NAMALWA (cell line): ENCODE measurements at regions not wholly inside any gene's neighbourhood (a gene's known extent, or its start where the extent isn't known, plus 50 kb on each side); places are given as distances from the start of the nearest gene placed in this dataset.
"Not testable (repeated sequence)": the region's sequence is repeated elsewhere in the genome, so short reads cannot be mapped to it uniquely, and the experiment has no call there.

Source experiments
- DNase-seq: peaks from one replicate; pipeline ENCODE4 v3.0.0-alpha.2; 2015; ENCODE audit warnings: low spot score

- no peak for DNase-seq
These were observed 626.6 kb upstream of the SOX9 start for GRCh38 chr17:71494062-71494855.

- no peak for DNase-seq
These were observed 625.4 kb upstream of the SOX9 start for GRCh38 chr17:71495420-71495819.

GRCh38 chr17:71496552-71496951 is 624.3 kb upstream of the SOX9 start:
- DNase-seq = no peak

GRCh38 chr17:71500761-71501555 is 619.9 kb upstream of the SOX9 start:
- DNase-seq = no peak

- no peak for DNase-seq
These were observed 619.1 kb upstream of the SOX9 start for GRCh38 chr17:71501711-71502110.

- no peak for DNase-seq
These were observed 618.4 kb upstream of the SOX9 start for GRCh38 chr17:71502443-71502842.

GRCh38 chr17:71503710-71504465 is 616.9 kb upstream of the SOX9 start:
- no peak for DNase-seq

- no peak for DNase-seq
These were observed 615.6 kb upstream of the SOX9 start for GRCh38 chr17:71505200-71505599.

GRCh38 chr17:71505981-71506380 is 614.8 kb upstream of the SOX9 start:
- DNase-seq = no peak

GRCh38 chr17:71511266-71511995 is 609.4 kb upstream of the SOX9 start:
- DNase-seq = no peak

GRCh38 chr17:71513725-71514124 is 607.1 kb upstream of the SOX9 start:
- DNase-seq = not testable (repeated sequence)

- DNase-seq = no peak
These were observed 604.7 kb upstream of the SOX9 start for GRCh38 chr17:71516149-71516548.

- no peak for DNase-seq
These were observed 601.5 kb upstream of the SOX9 start for GRCh38 chr17:71519285-71519684.

- no peak for DNase-seq
These were observed 599.1 kb upstream of the SOX9 start for GRCh38 chr17:71521724-71522123.

- DNase-seq = no peak
These were observed 598.4 kb upstream of the SOX9 start for GRCh38 chr17:71522383-71522782.

GRCh38 chr17:71527311-71527710 is 593.5 kb upstream of the SOX9 start:
- no peak for DNase-seq

GRCh38 chr17:71528210-71528609 is 592.6 kb upstream of the SOX9 start:
- DNase-seq = no peak

- no peak for DNase-seq
These were observed 590.6 kb upstream of the SOX9 start for GRCh38 chr17:71530248-71530647.

- no peak for DNase-seq
These were observed 585.5 kb upstream of the SOX9 start for GRCh38 chr17:71535321-71535720.

- DNase-seq = no peak
These were observed 574.4 kb upstream of the SOX9 start for GRCh38 chr17:71546419-71546818.

- DNase-seq = no peak
These were observed 572.9 kb upstream of the SOX9 start for GRCh38 chr17:71547904-71548303.
